Fibroblast of mammary gland (primary cell): ENCODE measurements at regions not wholly inside any gene's neighbourhood (a gene's known extent, or its start where the extent isn't known, plus 50 kb on each side); places are given as distances from the start of the nearest gene placed in this dataset.

Experiments used
- DNase-seq: peaks from one replicate; pipeline ENCODE4 v3.0.0-alpha.2; 2010; ENCODE audit warnings: low read depth
- H3K4me3 ChIP-seq: 2 replicates; pipeline ENCODE4 v1.5.1; 2011; ENCODE audit warnings: low read depth, mild to moderate bottlenecking, low read length, moderate library complexity; ENCODE audit not compliant: control insufficient read depth
- TF ChIP-seq, protein P1 (sequence below): conservative IDR thresholded peaks from 2 replicates; pipeline ENCODE4 v1.5.1; 2011; ENCODE audit warnings: low read depth, low read length, inconsistent platforms; ENCODE audit not compliant: control insufficient read depth, insufficient read depth

DNA sequence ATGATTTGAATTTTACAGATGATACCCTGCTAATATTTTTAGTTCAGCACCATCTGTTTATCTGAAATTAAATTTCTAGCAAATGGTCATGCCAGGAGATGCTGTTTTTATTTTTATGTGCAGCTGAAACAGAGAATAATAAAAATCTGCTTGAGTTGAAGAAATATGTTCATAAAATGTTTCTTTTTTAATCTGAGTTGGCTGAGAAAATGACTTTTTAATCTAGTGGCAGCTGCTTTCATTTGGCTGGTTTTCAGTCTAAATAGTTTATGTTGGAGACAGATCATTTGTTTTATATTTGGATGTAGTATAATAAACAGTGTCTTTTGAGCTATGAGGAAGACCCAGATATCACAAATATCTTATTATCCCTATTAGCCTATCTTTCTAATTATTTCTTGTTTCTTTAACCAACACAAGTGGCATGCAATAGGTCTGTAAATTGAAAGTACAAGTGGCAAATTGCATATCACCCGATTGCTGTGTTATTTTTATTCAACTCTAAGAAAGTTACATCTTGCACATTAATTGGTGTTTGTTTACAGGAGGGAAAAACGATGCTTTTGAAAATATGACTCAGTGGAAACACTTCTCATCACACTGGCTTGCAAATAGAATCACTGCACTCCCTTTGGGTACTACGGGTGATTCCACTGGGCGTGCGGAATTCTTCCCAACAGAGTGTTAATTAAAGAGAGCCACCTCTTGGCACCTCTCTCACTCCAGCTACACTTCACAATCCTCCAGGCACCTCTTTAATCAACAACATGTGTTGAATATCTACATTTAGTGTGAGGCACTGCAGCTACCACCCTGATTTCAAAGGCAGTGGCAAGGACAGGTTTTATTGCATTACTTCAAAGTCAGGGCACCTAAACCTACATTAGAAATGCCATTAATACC, 51.7 kb upstream of the AP1S2 start:
- no peak for DNase-seq
- TF ChIP-seq, protein P1, sequence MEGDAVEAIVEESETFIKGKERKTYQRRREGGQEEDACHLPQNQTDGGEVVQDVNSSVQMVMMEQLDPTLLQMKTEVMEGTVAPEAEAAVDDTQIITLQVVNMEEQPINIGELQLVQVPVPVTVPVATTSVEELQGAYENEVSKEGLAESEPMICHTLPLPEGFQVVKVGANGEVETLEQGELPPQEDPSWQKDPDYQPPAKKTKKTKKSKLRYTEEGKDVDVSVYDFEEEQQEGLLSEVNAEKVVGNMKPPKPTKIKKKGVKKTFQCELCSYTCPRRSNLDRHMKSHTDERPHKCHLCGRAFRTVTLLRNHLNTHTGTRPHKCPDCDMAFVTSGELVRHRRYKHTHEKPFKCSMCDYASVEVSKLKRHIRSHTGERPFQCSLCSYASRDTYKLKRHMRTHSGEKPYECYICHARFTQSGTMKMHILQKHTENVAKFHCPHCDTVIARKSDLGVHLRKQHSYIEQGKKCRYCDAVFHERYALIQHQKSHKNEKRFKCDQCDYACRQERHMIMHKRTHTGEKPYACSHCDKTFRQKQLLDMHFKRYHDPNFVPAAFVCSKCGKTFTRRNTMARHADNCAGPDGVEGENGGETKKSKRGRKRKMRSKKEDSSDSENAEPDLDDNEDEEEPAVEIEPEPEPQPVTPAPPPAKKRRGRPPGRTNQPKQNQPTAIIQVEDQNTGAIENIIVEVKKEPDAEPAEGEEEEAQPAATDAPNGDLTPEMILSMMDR = no peak
- H3K4me3 ChIP-seq = no peak overlapping the region
